Prostate gland (tissue), 2 donors: ENCODE measurements at regions not wholly inside any gene's neighbourhood (a gene's known extent, or its start where the extent isn't known, plus 50 kb on each side); places are given as distances from the start of the nearest gene placed in this dataset.

Experiments used
- POLR2AphosphoS5 ChIP-seq: sonication (generic); formaldehyde crosslinking; IDR thresholded peaks from one replicate; pipeline ENCODE4 v1.6.1; 2017; ENCODE audit warnings: antibody characterized with exemption
- TF ChIP-seq, protein P1 (sequence below), 4 experiments: fragments of 200-600 bp in 2 of 4; fragments of 450-650 bp in 2 of 4; sonication (generic) in 2 of 4; IDR thresholded peaks; 1 replicate in 3 of 4; 2 replicates in 1 of 4; pipeline ENCODE4 v1.5.1; 2016 to 2019; ENCODE audit warnings: antibody characterized with exemption in 4 of 4, mild to moderate bottlenecking in 2 of 4, moderate library complexity in 2 of 4

- TF ChIP-seq, protein P1, sequence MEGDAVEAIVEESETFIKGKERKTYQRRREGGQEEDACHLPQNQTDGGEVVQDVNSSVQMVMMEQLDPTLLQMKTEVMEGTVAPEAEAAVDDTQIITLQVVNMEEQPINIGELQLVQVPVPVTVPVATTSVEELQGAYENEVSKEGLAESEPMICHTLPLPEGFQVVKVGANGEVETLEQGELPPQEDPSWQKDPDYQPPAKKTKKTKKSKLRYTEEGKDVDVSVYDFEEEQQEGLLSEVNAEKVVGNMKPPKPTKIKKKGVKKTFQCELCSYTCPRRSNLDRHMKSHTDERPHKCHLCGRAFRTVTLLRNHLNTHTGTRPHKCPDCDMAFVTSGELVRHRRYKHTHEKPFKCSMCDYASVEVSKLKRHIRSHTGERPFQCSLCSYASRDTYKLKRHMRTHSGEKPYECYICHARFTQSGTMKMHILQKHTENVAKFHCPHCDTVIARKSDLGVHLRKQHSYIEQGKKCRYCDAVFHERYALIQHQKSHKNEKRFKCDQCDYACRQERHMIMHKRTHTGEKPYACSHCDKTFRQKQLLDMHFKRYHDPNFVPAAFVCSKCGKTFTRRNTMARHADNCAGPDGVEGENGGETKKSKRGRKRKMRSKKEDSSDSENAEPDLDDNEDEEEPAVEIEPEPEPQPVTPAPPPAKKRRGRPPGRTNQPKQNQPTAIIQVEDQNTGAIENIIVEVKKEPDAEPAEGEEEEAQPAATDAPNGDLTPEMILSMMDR (IDR thresholded peaks at IDR 0.05), result no peak
- no peak for TF ChIP-seq POLR2AphosphoS5
Measured at GRCh38 chr12:90020014-90020413, 311.4 kb upstream of the ATP2B1 start.
